Stimulated activated naive B cell treated with anti-CD40 and anti-IgM and Interleukin-4, amounts not matched to agents 10 μg/mL and 1 μg/mL and 100 μg/mL, for 72 hours (primary cell): ENCODE measurements at regions not wholly inside any gene's neighbourhood (a gene's known extent, or its start where the extent isn't known, plus 50 kb on each side); places are given as distances from the start of the nearest gene placed in this dataset.
"Not testable (repeated sequence)": the region's sequence is repeated elsewhere in the genome, so short reads cannot be mapped to it uniquely, and the experiment has no call there.

Experiments
- ATAC-seq, 2 donors: fragments of 150-1000 bp; cut with Tn5 transposase; replicated peaks; 2 replicates each; pipeline ENCODE4 v1.10.0; 2021; ENCODE audit warnings: moderate library complexity in 1 of 2
- DNase-seq: peaks from one replicate; pipeline ENCODE4 v3.0.0; 2021
- H3K27ac Mint-ChIP-seq: one replicate; pipeline ENCODE4 v1.8.0; 2022; ENCODE audit warnings: mild to moderate bottlenecking, mixed read lengths
- H3K27me3 Mint-ChIP-seq, 2 donors: one replicate each; pipeline ENCODE4 v1.8.0; 2022; ENCODE audit warnings: mixed read lengths in 2 of 2
- H3K36me3 Mint-ChIP-seq, 2 donors: one replicate each; pipeline ENCODE4 v1.8.0; 2022; ENCODE audit warnings: mixed read lengths in 2 of 2, mild to moderate bottlenecking in 1 of 2
- H3K4me1 Mint-ChIP-seq, 2 donors: one replicate each; pipeline ENCODE4 v1.8.0; 2022; ENCODE audit warnings: mixed read lengths in 2 of 2, mild to moderate bottlenecking in 1 of 2
- H3K4me3 Mint-ChIP-seq, 2 donors: one replicate each; pipeline ENCODE4 v1.8.0; 2022; ENCODE audit warnings: mild to moderate bottlenecking in 2 of 2, mixed read lengths in 2 of 2, moderate library complexity in 1 of 2
- H3K9me3 Mint-ChIP-seq, 2 donors: one replicate each; pipeline ENCODE4 v1.8.0; 2022; ENCODE audit warnings: mixed read lengths in 2 of 2, mild to moderate bottlenecking in 1 of 2

DNA sequence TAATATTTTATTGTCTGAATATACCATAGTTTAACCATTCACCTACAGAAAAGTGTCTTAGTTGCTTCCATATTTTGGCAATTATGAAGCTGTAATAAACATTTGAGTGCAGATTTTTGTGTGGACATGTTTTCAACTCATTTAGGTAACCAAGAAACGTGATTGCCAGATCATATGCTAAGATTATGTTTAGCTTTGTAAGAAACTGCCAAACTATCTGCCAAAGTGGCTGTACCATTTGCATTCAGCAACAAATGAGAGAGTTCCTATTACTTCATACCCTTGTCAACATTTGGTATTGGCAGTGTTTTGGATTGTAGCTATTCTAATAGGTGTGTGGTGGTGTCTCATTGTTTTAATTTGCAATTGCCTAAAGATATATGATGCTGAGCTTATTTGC, 233.5 kb downstream of the TMEM26 start:
- Mint-ChIP-seq H3K4me3 (no peak overlapping the region), H3K9me3 (peaks cover 0 to 2% of the 10 kb centered on the region in 2 donors), H3K36me3 (no peaks in the 10 kb centered on the region), H3K27ac (no peak overlapping the region), H3K27me3 (peaks cover 8 to 26% of the 10 kb centered on the region in 2 donors), H3K4me1 (no peaks in the 10 kb centered on the region)
- DNase-seq: no peak
- ATAC-seq: no peak

DNA sequence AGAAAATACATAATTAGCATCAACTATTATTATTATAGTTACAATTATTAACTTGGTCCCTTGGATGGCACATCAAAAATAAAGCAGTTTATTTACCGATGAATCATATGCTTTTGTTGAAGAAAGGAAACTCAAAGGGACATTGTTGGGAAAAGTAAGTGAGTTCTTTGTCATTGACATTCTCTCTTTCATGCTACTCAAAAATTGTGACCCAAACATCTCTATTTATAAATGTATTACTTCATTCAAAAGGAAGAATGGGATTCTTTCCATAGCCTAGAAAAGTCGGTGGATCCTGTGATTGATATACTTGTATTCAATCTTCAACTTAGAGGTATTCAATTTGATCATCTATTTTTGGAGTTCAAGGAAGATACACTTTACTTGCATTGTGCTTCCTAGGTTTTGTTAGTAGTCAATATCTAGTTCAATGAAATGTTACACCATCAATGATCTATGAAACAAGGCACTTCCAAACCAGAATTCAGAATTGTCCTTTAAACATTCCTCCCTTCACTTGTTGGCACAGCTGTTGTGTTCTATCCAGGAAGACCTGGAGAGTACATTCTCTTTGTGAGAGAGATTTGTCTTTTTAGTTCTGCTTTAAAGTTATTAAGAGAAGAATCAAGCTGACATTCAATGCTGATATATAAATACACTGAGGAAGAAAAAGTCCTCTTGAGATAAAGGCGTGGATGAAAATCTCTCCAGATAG, 235.2 kb downstream of the TMEM26 start:
- ATAC-seq (no peak), DNase-seq (no peak)
- Mint-ChIP-seq H3K4me1 (no peaks in the 10 kb centered on the region), H3K36me3 (no peaks in the 10 kb centered on the region), H3K27me3 (peaks cover 8 to 34% of the 10 kb centered on the region in 2 donors), H3K9me3 (peaks cover 0 to 2% of the 10 kb centered on the region in 2 donors), H3K27ac (no peak overlapping the region), H3K4me3 (no peak overlapping the region)

DNA sequence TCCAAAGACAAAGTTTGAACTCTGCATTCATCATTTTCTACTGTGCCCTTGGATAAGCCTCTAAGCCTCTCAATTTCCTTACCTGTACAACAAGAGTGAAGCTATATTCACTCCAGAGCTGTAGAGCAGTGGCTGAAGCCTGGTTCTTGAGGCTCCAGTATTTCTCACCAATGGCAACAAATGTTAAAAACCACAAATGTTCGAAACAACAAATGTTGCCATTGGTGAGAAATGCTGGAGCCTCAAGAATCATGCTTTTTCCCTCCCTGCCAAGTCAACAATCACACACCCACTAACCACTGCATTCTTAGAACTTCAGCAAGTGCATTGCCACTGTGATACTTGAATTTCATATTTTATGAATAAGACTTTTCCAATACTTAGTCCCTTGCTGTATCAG, 237.9 kb downstream of the TMEM26 start:
- Mint-ChIP-seq H3K4me3 (no peak overlapping the region), H3K9me3 (no peaks in the 10 kb centered on the region), H3K27ac (no peak overlapping the region), H3K36me3 (no peaks in the 10 kb centered on the region), H3K27me3 (peaks cover 5 to 23% of the 10 kb centered on the region in 2 donors), H3K4me1 (no peaks in the 10 kb centered on the region)
- ATAC-seq (no peak), DNase-seq (no peak)

DNA sequence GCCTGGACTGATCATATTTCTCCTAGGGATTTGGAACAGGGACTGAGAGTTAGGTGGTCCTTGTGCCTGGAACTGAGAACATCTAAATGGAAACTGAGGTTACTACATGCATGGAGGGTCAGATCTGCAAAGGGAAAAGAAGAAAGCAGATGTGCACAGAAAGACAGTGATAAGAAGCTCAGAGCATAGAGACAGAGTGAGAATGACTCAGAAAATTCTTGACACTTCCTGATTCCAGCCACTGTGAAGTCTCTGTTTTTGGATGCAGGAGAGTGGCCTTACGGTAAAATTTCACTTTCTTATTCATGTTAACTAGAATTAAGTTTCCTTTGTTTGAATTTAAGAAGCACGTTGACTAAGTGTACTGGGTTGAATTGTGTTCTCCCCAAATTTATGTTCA, 241.7 kb downstream of the TMEM26 start:
- ATAC-seq (no peak), DNase-seq (no peak)
- Mint-ChIP-seq H3K36me3 (no peaks in the 10 kb centered on the region), H3K4me3 (no peak overlapping the region), H3K27me3 (peaks cover 5 to 13% of the 10 kb centered on the region in 2 donors), H3K27ac (no peak overlapping the region), H3K9me3 (no peaks in the 10 kb centered on the region), H3K4me1 (no peaks in the 10 kb centered on the region)

DNA sequence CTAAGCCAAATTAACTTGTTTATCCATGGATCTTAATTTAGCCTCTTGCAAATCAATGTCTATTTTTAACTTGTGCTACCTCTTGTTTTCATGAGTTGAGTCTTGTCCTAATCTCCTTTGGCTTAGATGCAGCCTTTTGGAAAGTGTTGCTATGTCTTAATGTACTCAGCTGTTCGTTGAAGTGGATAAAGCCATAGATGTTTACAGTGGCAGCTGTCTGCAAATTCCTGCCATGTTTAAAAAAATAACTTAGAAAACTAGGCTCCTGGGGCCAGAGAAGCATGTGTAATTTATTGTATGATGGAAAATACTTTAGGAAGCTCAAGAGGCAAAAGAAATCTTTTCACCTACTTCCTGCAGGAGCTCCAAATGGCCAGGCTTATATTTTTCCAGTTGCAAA, 253.1 kb upstream of the RHOBTB1 start:
- DNase-seq (no peak), ATAC-seq (no peak)
- Mint-ChIP-seq H3K4me3 (no peak overlapping the region), H3K4me1 (no peaks in the 10 kb centered on the region), H3K27me3 (peaks cover 0 to 14% of the 10 kb centered on the region in 2 donors), H3K27ac (no peak overlapping the region), H3K36me3 (no peaks in the 10 kb centered on the region), H3K9me3 (peaks cover 2 to 8% of the 10 kb centered on the region in 2 donors)

DNA sequence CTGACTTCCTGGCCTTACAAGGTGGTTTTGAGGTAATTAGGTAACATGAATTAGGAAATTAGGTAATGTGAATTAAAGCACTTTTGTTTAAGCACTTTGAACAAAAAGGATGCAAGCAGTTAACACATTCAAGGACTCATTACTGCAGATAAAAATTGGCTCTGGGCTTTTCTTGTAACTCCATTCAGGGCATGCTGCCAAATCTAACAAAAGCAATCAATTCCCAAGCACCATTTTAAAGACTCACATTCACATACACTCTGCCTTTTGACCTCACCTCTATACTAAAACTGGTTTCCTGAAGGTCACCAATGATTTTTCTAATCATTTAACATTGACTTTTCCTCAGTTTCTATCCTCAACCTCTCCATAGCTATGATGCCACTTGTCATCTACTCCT, 251.2 kb upstream of the RHOBTB1 start:
- no peak overlapping the region for H3K4me3 Mint-ChIP-seq
- H3K9me3 Mint-ChIP-seq: peaks cover 2 to 8% of the 10 kb centered on the region in 2 donors

DNA sequence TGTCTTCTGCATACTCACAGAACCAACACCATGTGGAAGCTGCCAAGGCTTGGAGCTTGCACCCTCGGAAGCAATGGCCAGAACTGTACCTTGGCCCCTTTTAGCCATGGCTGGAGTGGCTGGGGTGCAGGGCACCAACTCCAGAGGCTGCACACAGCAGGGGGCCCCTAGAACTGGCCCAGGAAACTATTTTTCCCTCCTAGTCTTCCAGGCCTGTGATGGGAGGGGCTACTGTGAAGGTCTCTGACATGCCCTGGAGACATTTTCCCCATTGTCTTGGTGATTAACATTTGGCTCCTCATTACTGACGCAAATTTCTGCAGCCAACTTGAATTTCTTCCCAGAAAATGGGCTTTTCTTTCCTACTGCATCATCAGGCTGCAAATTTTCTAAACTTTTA, 248.6 kb upstream of the RHOBTB1 start:
- not testable (repeated sequence) for H3K4me3 Mint-ChIP-seq, H3K27me3 Mint-ChIP-seq, ATAC-seq, H3K4me1 Mint-ChIP-seq, H3K9me3 Mint-ChIP-seq, H3K27ac Mint-ChIP-seq, H3K36me3 Mint-ChIP-seq, DNase-seq

More for the DNA sequence above, 251.2 kb upstream of the RHOBTB1 start:
- ATAC-seq: no peak
- H3K27ac Mint-ChIP-seq: no peak overlapping the region
- H3K4me1 Mint-ChIP-seq: no peaks in the 10 kb centered on the region
- peaks cover 4 to 9% of the 10 kb centered on the region in 2 donors for H3K27me3 Mint-ChIP-seq
- no peaks in the 10 kb centered on the region for H3K36me3 Mint-ChIP-seq
- no peak for DNase-seq

DNA sequence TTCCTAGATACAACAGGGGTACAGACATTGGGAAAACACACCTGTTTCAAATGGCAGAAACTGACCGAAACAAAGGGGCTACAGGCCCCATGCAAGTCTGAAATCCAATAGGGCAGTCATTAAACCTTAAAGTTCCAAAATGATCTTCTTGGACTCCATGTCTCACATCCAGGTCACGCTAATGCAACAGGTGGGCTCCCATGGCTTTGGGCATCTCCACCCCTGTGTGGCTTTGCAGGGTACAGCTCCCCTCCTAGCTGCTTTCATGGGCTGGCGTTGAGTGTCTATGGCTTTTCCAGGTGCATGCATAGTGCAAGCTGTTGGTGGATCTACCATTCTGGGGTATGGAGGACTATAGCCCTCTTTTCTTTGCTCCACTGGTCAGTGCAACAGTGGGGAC, 248.1 kb upstream of the RHOBTB1 start:
- no peaks in the 10 kb centered on the region for H3K4me1 Mint-ChIP-seq
- DNase-seq (no peak), ATAC-seq (no peak)
- peaks cover 2 to 8% of the 10 kb centered on the region in 2 donors for H3K9me3 Mint-ChIP-seq
- H3K27ac Mint-ChIP-seq: no peak overlapping the region
- no peaks in the 10 kb centered on the region for H3K36me3 Mint-ChIP-seq
- H3K27me3 Mint-ChIP-seq: peaks cover 4 to 9% of the 10 kb centered on the region in 2 donors
- no peak overlapping the region for H3K4me3 Mint-ChIP-seq

DNA sequence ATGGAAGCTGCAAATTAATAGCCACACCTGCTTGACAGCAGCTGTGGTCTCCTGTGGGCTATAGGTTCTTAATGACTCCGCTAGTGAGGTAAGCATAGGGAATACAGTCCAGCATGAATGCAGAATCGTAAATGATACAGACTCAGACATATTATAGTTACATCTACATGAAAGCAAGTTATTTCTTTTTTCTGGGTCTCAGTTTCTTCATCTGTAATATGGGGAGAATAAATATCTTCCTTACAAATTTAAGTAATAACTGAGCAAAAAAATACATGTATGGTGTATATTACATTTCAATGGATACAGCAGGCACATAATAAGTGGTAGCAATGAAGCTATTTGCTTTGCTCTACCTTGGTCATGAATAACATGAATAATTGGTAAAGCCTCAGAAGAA, 245.9 kb upstream of the RHOBTB1 start:
- DNase-seq: no peak
- Mint-ChIP-seq H3K4me1 (no peaks in the 10 kb centered on the region), H3K4me3 (no peak overlapping the region), H3K27me3 (peaks cover 0 to 4% of the 10 kb centered on the region in 2 donors), H3K36me3 (no peaks in the 10 kb centered on the region), H3K9me3 (peaks cover 2 to 8% of the 10 kb centered on the region in 2 donors), H3K27ac (no peak overlapping the region)
- no peak for ATAC-seq

DNA sequence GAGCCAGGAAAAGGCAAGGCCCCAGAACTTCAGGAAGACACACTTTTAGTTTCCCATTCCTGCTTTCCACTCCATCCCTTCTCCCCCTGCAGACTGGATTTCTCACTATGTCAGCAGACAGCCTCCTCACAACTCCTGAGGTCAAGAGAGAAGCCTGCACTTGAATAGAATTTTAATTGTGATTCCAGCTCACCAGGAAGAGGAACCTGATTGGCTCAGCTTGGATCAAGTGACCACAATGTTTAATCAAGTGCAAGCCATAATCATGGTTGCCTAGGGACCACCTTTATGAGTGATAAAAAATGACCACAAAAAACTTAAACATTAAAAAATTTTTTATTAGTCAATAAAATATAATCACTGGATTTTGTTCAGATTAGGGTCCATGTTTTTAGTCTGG, 244.7 kb upstream of the RHOBTB1 start:
- no peak for DNase-seq
- no peak overlapping the region for H3K27ac Mint-ChIP-seq
- H3K9me3 Mint-ChIP-seq: peaks cover 2 to 8% of the 10 kb centered on the region in 2 donors
- ATAC-seq: no peak
- no peaks in the 10 kb centered on the region for H3K4me1 Mint-ChIP-seq
- no peaks in the 10 kb centered on the region for H3K36me3 Mint-ChIP-seq
- no peak overlapping the region for H3K4me3 Mint-ChIP-seq
- H3K27me3 Mint-ChIP-seq: peaks cover 0 to 5% of the 10 kb centered on the region in 2 donors

DNA sequence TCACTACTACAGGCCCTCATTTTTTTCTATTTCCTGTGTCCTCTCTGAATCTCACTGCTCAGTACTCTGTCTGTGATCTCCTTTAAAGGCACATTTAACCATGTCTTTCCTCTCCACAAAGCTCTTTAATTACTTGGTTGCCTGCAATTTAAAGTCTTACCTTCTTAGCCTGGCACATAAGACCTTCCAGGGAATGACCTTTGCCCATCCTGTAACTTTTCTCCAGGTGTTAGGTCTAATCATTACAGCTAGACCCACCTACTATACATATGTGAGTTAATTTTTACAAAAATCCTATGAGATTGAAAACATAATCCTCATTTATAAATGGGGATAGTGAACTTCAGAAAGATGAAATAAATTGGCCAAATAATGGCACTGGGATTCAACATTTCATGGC, 244.1 kb upstream of the RHOBTB1 start:
- no peak overlapping the region for H3K4me3 Mint-ChIP-seq
- no peak for DNase-seq
- no peak overlapping the region for H3K27ac Mint-ChIP-seq
- no peaks in the 10 kb centered on the region for H3K4me1 Mint-ChIP-seq
- H3K36me3 Mint-ChIP-seq: no peaks in the 10 kb centered on the region
- peaks cover 0 to 7% of the 10 kb centered on the region in 2 donors for H3K27me3 Mint-ChIP-seq
- ATAC-seq: no peak
- H3K9me3 Mint-ChIP-seq: peaks cover 0 to 4% of the 10 kb centered on the region in 2 donors

DNA sequence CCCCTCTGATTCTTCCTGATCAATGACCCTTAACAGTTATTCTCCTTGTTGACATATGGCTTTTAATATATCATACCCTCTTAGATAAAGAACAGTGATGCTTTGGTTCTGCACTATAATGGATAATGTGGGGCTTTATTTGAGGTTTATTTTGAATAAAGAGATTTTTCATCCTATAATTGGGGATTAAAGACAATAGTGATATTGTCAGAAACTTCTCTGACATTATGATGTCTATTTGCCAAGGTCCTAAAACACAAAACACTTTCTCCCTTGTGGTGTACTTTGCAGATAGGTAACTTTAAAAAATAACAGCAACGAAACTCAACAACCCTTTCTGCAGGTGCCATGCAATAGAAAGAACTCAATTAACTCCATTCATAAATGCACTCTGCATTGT, 243.6 kb upstream of the RHOBTB1 start:
- no peak overlapping the region for H3K4me3 Mint-ChIP-seq
- H3K27ac Mint-ChIP-seq: no peak overlapping the region
- no peaks in the 10 kb centered on the region for H3K36me3 Mint-ChIP-seq
- ATAC-seq (no peak), DNase-seq (no peak)
- no peaks in the 10 kb centered on the region for H3K9me3 Mint-ChIP-seq
- no peaks in the 10 kb centered on the region for H3K4me1 Mint-ChIP-seq
- H3K27me3 Mint-ChIP-seq: peaks cover 0 to 7% of the 10 kb centered on the region in 2 donors

DNA sequence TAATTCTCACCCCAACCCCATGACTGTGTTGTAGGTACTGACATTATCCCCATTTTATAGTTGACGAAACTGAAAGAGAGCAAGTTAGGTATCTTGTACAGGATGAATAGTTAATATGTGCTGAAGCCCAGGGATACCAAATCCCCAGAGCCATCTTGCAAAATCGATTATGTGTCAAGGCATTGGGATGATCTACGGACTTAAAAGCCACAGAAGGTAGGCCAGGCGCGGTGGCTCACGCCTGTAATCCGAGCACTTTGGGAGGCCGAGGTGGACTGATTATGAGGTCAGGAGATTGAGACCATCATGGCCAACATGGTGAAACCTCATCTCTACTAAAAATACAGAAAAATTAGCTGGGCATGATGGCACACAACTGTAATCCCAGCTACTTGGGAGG, 242.4 kb upstream of the RHOBTB1 start:
- Mint-ChIP-seq H3K4me1 (no peaks in the 10 kb centered on the region), H3K27me3 (peaks cover 0 to 7% of the 10 kb centered on the region in 2 donors), H3K27ac (no peak overlapping the region), H3K9me3 (no peaks in the 10 kb centered on the region), H3K36me3 (no peaks in the 10 kb centered on the region), H3K4me3 (no peak overlapping the region)
- ATAC-seq (no peak), DNase-seq (no peak)

DNA sequence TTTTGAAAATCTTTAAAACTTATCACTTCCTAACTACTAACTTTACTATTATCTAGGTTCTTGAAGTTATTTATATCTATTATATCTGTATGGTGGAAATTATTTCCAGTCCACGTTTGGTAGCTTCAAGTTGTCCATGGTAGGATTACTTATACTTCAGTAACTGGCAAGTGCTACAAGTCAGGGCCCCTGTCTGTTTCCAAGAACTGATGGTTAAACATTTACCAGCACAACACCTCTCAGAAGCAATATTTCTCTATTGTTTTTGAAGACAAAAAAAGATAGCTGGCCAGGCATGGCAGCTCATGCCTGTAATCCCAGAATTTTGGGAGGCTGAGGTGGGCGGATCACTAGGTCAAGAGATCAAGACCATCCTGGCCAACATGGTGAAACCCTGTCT, 240.4 kb upstream of the RHOBTB1 start:
- Mint-ChIP-seq H3K27me3 (peaks cover 6 to 8% of the 10 kb centered on the region in 2 donors), H3K36me3 (no peaks in the 10 kb centered on the region), H3K9me3 (no peaks in the 10 kb centered on the region), H3K4me1 (no peaks in the 10 kb centered on the region), H3K4me3 (no peak overlapping the region), H3K27ac (no peak overlapping the region)
- ATAC-seq: no peak
- no peak for DNase-seq

DNA sequence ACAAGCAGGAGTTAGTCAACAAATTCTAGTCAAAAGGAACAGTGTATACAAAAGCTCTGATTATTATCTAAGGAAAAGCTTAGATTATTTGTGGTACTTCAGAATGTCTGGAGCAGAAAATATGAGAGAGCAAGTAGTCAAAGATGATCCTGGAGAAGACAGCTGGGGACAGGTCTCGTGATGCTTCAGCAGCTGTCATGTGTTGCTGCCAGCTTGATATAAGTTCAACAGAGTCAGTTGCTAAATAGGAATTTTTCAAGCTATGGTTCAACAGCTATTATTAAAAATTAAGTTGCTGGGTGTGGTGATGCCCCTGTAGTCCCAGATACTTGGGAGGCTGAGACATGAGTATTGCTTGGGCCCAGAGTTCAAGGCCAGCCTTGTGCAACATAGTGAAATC, 240.0 kb upstream of the RHOBTB1 start:
- Mint-ChIP-seq H3K4me3 (no peak overlapping the region), H3K36me3 (no peaks in the 10 kb centered on the region), H3K4me1 (no peaks in the 10 kb centered on the region), H3K27ac (no peak overlapping the region), H3K27me3 (peaks cover 6 to 8% of the 10 kb centered on the region in 2 donors), H3K9me3 (no peaks in the 10 kb centered on the region)
- ATAC-seq (no peak), DNase-seq (no peak)
